ENCODE measurements at regions not wholly inside any gene's neighbourhood (a gene's known extent, or its start where the extent isn't known, plus 50 kb on each side); places are given as distances from the start of the nearest gene placed in this dataset.

GRCh38 chr21:15274701-15275485 lies 210.1 kb upstream of the NRIP1 start:
- TF ChIP-seq POLR2AphosphoS5 (IDR thresholded peaks at IDR 0.05; ENCODE audit: low read depth) (no peak), CTCF (IDR thresholded peaks at IDR 0.05; ENCODE audit: insufficient read depth, low read length) (no peak), REST (IDR thresholded peaks at IDR 0.05; ENCODE audit: insufficient replicate concordance, low read depth) (no peak), GABPA (IDR thresholded peaks at IDR 0.05; ENCODE audit: low read depth) (no peak), SPI1 (IDR thresholded peaks at IDR 0.05; ENCODE audit: borderline replicate concordance, low read depth) (no peak)
- DNase-seq (ENCODE audit: low read depth in 1 of 2, low spot score in 1 of 2): no peak
- no peak overlapping the region for H3K27ac ChIP-seq (replicated peaks)

GRCh38 chr21:15275615-15276235 lies 210.9 kb upstream of the NRIP1 start:
- no peak for TF ChIP-seq REST (IDR thresholded peaks at IDR 0.05; ENCODE audit: insufficient replicate concordance, low read depth)
- no peak for TF ChIP-seq CTCF (IDR thresholded peaks at IDR 0.05; ENCODE audit: insufficient read depth, low read length)
- TF ChIP-seq SPI1 (IDR thresholded peaks at IDR 0.05; ENCODE audit: borderline replicate concordance, low read depth): no peak
- TF ChIP-seq POLR2AphosphoS5 (IDR thresholded peaks at IDR 0.05; ENCODE audit: low read depth): no peak
- no peak for TF ChIP-seq GABPA (IDR thresholded peaks at IDR 0.05; ENCODE audit: low read depth)
- Histone ChIP-seq H3K4me3 (replicated peaks; ENCODE audit: insufficient read depth, low read length) (no peak overlapping the region), H3K27me3 (ENCODE audit: insufficient read depth, poor library complexity, severe bottlenecking) (no peaks in the 10 kb centered on the region), H3K27ac (replicated peaks) (no peak overlapping the region)
- DNase-seq (ENCODE audit: low read depth in 1 of 2, low spot score in 1 of 2): no peak

More at GRCh38 chr21:15274701-15275485, 210.1 kb upstream of the NRIP1 start:
- Histone ChIP-seq H3K27me3 (ENCODE audit: insufficient read depth, poor library complexity, severe bottlenecking) (no peaks in the 10 kb centered on the region), H3K4me3 (replicated peaks; ENCODE audit: insufficient read depth, low read length) (no peak overlapping the region)

GRCh38 chr21:15276243-15276642 lies 211.4 kb upstream of the NRIP1 start:
- Histone ChIP-seq H3K27me3 (ENCODE audit: insufficient read depth, poor library complexity, severe bottlenecking) (no peaks in the 10 kb centered on the region), H3K4me3 (replicated peaks; ENCODE audit: insufficient read depth, low read length) (no peak overlapping the region), H3K27ac (replicated peaks) (no peak overlapping the region)
- TF ChIP-seq REST (IDR thresholded peaks at IDR 0.05; ENCODE audit: insufficient replicate concordance, low read depth): no peak
- TF ChIP-seq SPI1 (IDR thresholded peaks at IDR 0.05; ENCODE audit: borderline replicate concordance, low read depth): no peak
- TF ChIP-seq GABPA (IDR thresholded peaks at IDR 0.05; ENCODE audit: low read depth): no peak
- no peak for TF ChIP-seq CTCF (IDR thresholded peaks at IDR 0.05; ENCODE audit: insufficient read depth, low read length)
- no peak for TF ChIP-seq POLR2AphosphoS5 (IDR thresholded peaks at IDR 0.05; ENCODE audit: low read depth)
- no peak for DNase-seq (ENCODE audit: low read depth in 1 of 2, low spot score in 1 of 2)
